Left kidney (tissue), 1 donor: ENCODE measurements at regions not wholly inside any gene's neighbourhood (a gene's known extent, or its start where the extent isn't known, plus 50 kb on each side); places are given as distances from the start of the nearest gene placed in this dataset.
"Not testable (repeated sequence)": the region's sequence is repeated elsewhere in the genome, so short reads cannot be mapped to it uniquely, and the experiment has no call there.

Source experiments
- DNase-seq: peaks from one replicate; pipeline ENCODE4 v3.0.0-alpha.2; 2013

DNA sequence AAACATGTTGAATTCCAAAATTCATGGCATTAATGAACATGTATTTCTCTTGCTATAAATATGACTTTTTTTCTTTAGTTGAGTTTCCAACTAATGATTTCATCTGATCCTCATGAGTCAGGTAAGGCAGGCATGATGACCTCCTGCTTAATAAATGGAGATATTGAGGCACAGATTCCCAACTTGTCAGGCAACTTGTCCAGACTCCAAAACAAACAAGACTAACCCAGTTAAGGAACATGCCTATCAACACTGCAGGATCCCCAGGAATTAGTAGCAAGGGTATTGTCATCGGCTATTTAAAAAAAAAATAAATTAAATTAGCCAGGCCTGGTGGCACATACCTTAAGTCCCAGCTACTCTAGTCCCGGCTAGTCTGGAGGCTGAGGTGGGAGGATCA, 121.3 kb upstream of the SALL4 start:
- DNase-seq, result no peak

DNA sequence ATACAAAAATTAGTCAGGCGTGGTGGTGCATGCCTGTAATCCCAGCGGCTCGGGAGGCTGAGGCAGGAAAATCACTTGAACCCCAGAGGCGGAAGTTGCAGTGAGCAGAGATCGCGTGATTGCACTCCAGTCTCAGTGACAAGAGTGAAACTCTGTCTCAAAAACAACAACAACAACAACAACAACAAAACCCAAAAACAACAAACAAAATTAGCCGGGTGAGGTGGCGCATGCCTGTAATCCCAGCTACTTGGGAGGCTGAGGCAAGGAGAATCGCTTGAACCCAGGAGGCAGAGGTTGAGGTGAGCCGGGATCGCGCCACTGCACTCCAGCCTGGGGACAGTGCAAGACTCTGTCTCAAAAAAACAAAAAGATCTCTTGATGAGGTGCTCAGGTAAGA, 120.5 kb upstream of the SALL4 start:
- not testable (repeated sequence) for DNase-seq

DNA sequence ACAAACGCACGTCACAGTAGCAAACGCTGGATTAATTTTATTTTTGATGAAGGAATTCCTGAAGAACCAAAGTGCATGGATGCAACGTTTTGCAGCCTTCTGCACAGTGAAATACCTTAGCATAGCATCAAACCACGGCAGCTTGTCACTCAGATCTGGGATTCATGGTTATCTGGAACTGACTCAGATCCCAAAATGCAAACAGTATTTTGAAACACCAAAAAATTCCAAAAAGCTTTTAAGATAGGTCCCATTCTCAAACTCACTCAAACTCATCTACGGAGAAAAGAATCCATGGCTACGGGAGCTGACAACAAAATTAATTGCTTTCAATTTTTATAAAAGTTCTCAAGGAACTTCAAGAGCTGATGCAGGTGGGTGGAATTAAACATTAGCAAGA, 116.2 kb upstream of the SALL4 start:
- DNase-seq, result no peak

- no peak for DNase-seq
Observed at GRCh38 chr20:51917886-51918535, 115.7 kb upstream of the SALL4 start.

DNA sequence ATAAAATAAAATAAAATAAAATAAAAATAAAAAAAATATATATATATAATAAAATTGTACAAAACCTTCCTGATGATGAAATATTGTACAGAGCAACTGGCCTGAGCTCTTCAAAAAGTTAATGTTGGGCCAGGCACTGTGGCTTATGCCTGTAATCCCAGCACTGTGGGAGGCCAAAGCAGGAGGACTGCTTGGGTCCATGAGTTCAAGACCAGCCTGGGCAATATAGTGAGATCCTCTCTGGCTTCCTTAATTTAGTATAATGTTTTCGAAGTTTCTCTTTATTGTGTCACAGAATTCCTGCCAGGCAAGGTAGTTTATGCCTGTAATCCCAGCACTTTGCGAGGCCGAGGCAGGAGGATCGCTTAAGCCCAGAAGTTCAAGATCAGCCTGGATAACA, 113.9 kb upstream of the SALL4 start:
- DNase-seq, result no peak

- no peak for DNase-seq
Observed at GRCh38 chr20:51914758-51915157, 112.4 kb upstream of the SALL4 start.

DNA sequence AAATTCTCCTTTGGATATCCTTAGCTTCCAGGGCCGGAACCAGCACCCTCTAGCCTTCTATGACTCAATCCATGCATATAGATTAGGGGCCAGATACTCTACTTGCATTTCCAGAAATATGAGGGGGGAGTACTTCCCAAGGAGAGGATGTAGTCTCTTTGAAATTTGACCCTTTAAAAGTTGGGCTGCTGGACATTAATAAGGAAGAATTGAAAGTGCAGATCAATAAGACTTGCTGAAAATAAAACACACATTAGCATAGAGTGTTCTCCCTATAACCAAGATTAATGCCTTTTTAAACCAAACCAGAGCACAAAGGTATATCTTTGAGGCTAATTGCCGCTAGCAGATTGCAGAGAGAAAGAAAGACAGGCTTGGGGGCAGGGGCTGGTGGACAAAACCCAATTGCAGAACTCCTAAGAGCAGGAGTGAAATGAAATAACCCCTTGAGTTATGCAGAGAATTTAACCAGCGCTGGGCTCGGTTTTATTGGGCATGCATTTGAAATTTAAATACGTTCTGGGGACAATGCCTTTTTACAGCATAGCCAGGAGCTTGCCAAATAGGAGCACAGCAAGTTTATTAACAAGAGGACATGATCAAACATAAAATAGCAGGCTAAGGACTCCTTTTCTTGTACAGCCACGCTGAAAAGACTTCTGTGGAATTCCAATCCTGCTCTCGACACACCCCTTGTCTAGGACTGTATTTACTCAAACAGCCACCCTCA, 108.2 kb upstream of the SALL4 start:
- no peak for DNase-seq

GRCh38 chr20:51906679-51907078, 104.4 kb upstream of the SALL4 start:
- DNase-seq, result no peak

GRCh38 chr20:51906049-51906448, 103.7 kb upstream of the SALL4 start:
- DNase-seq, result no peak

- no peak for DNase-seq
Observed at GRCh38 chr20:51902933-51903332, 100.6 kb upstream of the SALL4 start.

DNA sequence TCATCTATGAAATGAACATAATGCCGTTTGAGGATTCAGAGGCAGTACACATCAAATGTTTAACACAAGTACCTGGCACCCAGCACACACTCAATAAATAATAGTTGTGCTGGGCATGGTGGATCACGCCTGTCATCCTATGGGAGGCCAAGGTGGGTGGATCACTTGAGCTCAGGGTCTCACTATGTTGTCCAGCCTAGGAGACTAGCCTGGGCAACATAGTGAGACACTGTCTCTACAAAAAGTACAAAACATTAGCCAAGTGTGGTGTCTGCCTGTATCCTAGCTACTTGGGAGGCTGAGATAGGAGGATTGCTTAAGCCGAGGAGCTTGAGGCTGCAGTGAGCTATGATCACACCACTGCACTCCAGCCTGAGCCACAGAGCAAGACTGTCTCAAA, 98.1 kb upstream of the SALL4 start:
- no peak for DNase-seq

DNA sequence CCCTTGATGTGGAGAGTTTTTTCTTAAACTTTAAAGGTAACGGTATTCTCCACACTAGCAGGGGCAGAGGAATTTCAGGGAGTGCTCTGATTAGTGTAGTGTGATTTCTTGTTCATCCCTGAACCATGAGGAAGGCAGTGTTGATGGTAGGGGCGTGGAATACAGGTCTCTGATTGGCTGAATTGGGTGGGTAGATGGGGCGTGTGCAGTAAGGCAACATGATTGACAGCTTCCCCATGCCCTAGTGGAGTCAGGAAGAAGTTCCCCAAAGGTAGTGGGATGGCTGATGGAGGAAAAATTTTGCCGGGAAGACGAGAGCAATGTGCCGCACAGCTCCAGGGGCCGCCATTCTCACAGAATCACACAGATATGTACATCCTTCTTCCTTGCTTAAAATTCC, 97.4 kb upstream of the SALL4 start:
- DNase-seq, result no peak

- no peak for DNase-seq
Observed at GRCh38 chr20:51898788-51899187, 96.5 kb upstream of the SALL4 start.

GRCh38 chr20:51894619-51895018, 92.3 kb upstream of the SALL4 start:
- DNase-seq, result no peak

- no peak for DNase-seq
Observed at GRCh38 chr20:51894201-51894600, 91.9 kb upstream of the SALL4 start.

DNA sequence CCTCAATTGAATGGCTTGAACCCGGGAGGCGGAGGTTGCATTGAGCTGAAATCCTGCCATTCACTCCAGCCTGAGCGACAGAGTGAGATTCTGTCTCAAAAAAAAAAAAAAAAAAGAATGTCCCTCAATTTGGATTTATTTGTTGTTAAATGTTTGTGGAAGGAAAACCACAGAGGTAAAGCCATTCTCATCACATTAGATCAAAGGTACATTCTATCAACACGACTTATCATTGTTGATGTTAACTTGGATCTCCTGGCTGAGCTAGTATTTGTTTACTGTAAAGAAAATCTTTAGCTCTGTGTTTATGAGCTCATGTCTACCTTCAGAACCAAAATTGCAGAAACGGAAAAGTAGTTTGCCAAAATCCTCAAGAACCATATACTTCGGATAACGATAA, 91.4 kb upstream of the SALL4 start:
- no peak for DNase-seq

DNA sequence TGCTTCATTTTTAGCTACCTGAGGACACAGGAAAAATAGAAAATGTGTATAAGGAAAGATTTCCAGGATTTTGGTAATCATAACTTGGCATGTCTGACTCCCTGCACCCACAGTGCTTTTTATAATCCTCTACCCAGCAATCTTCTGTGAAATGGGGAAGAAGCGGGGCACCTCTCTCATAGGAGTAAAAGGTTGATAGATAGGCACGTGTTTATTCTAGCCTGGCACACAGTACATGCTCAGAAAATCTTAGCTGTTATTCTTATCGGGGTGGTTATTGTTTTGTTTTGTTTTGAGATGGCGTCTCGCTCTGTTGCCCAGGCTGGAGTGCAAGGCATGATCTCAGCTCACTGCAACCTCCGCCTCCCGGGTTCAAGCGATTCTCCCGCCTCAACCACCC, 87.7 kb upstream of the SALL4 start:
- DNase-seq, result no peak

DNA sequence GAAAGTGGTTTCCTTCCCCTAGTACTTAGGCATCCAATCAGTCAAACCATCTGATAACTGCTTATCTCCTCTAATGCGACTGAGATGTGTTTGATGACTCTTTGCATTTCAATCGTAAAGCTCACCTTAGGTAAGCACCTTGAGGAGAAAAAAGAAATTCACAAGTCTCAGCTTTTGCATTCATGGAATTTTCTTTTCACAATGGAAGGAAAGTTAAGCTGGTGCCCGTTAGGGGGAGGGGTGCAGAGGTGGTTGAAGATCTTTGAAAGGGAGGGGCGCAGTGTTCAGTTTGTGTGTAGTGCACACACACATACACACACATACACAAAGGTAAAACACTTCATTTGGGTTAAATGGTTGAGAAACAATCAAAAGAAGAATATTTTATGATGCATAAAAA, 87.1 kb upstream of the SALL4 start:
- DNase-seq, result no peak

DNA sequence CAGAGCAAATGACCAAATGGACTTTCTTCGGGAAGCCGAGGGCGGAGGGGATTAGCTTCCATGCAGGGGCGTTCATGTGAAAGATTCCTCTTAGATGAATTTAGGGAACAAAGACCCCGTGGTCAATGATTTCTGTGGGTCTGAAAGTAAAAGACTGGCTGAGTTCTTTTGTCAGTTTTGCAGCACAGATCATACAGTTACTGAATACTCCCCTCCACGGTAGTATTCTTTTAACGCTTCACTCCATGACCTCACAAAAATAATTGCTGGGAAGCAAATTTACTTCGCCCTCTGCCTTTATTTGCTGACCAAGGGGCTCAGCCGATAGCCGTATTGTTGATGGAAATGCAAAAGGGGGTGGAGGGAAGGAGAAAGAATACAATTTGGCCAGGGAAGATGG, 86.0 kb upstream of the SALL4 start:
- no peak for DNase-seq

DNA sequence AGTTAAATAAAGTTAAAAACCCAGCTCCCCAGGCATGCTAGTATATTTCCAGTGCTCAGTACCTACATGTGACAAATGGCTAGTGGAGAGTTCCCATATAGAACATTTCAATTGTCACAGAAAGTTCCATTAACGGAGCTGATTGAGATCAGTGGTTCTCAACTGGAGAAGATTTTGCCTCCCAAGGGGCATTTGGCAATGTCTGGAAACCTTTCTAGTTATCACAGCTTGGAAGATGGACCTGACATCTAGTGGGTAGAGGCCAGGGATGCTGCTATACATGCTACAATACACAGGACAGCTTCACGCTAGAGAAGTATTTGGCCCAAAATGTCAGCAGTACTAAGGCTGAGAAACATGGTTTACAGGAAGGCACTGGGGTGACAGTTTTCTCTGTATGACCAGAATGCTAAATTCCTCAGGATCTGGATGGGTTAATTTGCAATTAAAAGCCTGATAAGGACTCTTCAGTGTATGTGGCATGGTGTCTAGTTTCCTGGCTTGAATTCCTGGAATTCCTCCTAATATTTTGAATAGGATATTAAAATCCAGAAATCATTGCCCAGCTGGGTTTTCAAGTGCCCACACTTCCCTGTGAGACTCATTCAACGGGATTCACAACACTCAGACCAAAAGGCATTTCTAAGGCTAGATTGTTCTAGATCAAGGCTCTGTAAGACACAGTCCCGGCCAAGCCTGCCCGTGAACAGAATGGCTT, 84.7 kb upstream of the SALL4 start:
- no peak for DNase-seq

- no peak for DNase-seq
Observed at GRCh38 chr20:51886341-51886740, 84.0 kb upstream of the SALL4 start.

DNA sequence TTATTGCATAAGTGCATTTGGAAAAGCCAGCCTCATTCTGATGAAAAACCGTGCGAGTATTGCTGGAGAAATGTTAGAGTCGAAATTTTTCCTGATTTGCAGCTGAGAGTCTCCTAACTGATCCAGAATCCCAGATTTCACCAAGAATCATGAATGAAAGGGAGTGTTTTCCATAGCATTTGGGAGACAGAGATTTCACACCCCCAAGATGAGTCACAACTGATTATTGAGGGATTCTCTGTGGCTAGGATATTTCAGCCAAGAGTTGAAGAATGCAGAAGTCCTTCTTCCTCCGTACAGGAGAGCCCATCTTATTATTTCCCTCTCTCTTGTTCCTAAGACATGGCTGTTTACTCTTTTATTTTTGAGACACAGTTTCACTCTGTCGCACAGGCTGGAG, 82.2 kb upstream of the SALL4 start:
- no peak for DNase-seq

DNA sequence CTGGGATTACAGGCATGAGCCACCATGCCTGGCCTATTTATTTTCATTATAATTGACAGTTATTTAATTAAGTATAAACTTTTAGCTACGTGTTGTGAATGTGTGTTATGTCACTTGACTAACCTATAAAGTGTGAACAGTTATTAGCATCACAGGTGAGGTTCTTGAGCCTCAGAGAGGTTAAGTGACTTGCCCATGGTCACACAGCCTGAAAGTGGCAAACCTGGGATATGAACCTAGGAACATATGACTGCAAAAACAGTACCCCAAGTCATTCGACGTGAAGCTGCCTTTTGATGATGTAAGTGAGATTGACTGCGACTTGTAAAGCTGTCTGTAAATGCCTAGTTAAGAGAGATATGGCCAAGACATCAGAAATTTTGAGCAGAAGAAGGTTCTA, 77.9 kb upstream of the SALL4 start:
- no peak for DNase-seq
